Prostate gland (tissue), 2 donors: ENCODE measurements at regions not wholly inside any gene's neighbourhood (a gene's known extent, or its start where the extent isn't known, plus 50 kb on each side); places are given as distances from the start of the nearest gene placed in this dataset.

Source experiments
- DNase-seq: peaks from one replicate; pipeline ENCODE4 v3.0.0-alpha.2; 2019; ENCODE audit warnings: low spot score
- H3K27ac ChIP-seq, 2 donors: fragments of 200-600 bp; sonication (generic); 2 replicates each; pipeline ENCODE4 v1.5.1; 2017 to 2019
- H3K27me3 ChIP-seq: fragments of 200-600 bp; sonication (generic); replicated peaks from 2 replicates; pipeline ENCODE4 v1.5.1; 2019; ENCODE audit not compliant: insufficient read depth
- H3K36me3 ChIP-seq, 2 donors: fragments of 200-600 bp; sonication (generic); 1 replicate in 1 of 2; 2 replicates in 1 of 2; pipeline versions ENCODE4 v1.5.1 to v1.8.1; 2017 to 2019
- H3K4me1 ChIP-seq: fragments of 200-600 bp; sonication (generic); replicated peaks from 2 replicates; pipeline ENCODE4 v1.5.1; 2019
- H3K4me3 ChIP-seq, 2 donors: fragments of 200-600 bp; sonication (generic); 2 replicates each; pipeline ENCODE4 v1.5.1; 2017 to 2019
- H3K9me3 ChIP-seq: fragments of 200-600 bp; sonication (generic); 2 replicates; pipeline ENCODE4 v1.5.1; 2017
- POLR2A ChIP-seq: fragments of 450-650 bp; IDR thresholded peaks from one replicate; pipeline ENCODE4 v1.6.1; 2016; ENCODE audit warnings: antibody characterized with exemption, mild to moderate bottlenecking
- POLR2AphosphoS5 ChIP-seq: sonication (generic); formaldehyde crosslinking; IDR thresholded peaks from one replicate; pipeline ENCODE4 v1.6.1; 2017; ENCODE audit warnings: antibody characterized with exemption
- WGBS: methylation state at CpG from one replicate; pipeline ENCODE4 v1.1.5; 2018; 5-methylcytosine and 5-hydroxymethylcytosine counted together
- intact Hi-C: fragments of 100-400 bp; cut with DNase I; formaldehyde crosslinking; loops from one replicate; pipeline ENCODE4 v1.14.2; 2022
- TF ChIP-seq, protein P1 (sequence below), 4 experiments: fragments of 200-600 bp in 2 of 4; fragments of 450-650 bp in 2 of 4; sonication (generic) in 2 of 4; IDR thresholded peaks; 1 replicate in 3 of 4; 2 replicates in 1 of 4; pipeline ENCODE4 v1.5.1; 2016 to 2019; ENCODE audit warnings: antibody characterized with exemption in 4 of 4, mild to moderate bottlenecking in 2 of 4, moderate library complexity in 2 of 4

DNA sequence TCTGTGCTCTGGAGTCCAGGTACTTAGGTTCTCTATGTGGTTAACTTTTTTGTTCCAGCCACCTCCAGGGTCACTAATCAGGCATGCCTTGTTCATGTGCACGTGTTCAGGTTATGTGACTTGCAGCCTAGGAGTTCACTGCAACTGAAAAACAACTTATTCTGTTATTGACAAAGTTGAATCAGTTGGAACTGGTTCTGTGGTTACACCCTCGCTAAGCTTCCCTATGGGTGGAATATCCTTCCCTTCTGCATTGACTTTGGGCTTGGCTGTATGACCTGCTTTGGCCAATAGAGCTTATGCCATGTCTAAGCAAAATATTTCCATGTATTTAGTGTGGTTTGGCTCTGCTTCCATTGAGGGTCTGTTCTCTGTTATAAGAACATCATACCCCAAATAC lies 66.0 kb upstream of the DNAH14 start:
- no peaks in the 10 kb centered on the region for H3K27me3 ChIP-seq
- H3K36me3 ChIP-seq, result no peaks in the 10 kb centered on the region
- H3K9me3 ChIP-seq, result no peaks in the 10 kb centered on the region
- no peaks in the 10 kb centered on the region for H3K4me1 ChIP-seq
- 89% methylated on average over 2 of the region's 2 CpGs for WGBS
- H3K27ac ChIP-seq, result no peak overlapping the region
- TF ChIP-seq POLR2A (no peak), POLR2AphosphoS5 (no peak)
- TF ChIP-seq, protein P1, sequence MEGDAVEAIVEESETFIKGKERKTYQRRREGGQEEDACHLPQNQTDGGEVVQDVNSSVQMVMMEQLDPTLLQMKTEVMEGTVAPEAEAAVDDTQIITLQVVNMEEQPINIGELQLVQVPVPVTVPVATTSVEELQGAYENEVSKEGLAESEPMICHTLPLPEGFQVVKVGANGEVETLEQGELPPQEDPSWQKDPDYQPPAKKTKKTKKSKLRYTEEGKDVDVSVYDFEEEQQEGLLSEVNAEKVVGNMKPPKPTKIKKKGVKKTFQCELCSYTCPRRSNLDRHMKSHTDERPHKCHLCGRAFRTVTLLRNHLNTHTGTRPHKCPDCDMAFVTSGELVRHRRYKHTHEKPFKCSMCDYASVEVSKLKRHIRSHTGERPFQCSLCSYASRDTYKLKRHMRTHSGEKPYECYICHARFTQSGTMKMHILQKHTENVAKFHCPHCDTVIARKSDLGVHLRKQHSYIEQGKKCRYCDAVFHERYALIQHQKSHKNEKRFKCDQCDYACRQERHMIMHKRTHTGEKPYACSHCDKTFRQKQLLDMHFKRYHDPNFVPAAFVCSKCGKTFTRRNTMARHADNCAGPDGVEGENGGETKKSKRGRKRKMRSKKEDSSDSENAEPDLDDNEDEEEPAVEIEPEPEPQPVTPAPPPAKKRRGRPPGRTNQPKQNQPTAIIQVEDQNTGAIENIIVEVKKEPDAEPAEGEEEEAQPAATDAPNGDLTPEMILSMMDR (IDR thresholded peaks at IDR 0.05), result no peak
- intact Hi-C loops, result no loop called here
- DNase-seq, result no peak
- no peak overlapping the region for H3K4me3 ChIP-seq

DNA sequence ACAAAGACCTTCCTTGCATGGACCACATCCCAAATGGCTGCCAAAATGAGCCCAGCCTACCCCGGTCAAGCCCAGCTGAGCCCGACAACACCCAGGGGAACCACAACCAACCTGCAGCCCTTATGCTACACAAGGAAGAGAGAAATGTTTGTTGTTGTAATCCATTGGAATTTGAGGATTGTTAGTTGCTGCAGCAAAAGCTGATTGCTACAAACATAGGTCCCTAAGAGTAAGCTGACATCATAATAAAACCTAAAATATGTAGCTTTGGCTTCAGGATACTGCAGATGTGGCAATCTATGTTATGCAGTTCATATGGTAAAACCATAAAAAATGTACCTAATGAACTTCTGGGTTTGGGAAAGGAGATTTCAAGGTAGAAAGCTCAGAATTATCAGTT lies 65.5 kb upstream of the DNAH14 start:
- no peak overlapping the region for H3K27ac ChIP-seq
- no peak for DNase-seq
- no peak overlapping the region for H3K4me3 ChIP-seq
- no peaks in the 10 kb centered on the region for H3K27me3 ChIP-seq
- no peaks in the 10 kb centered on the region for H3K4me1 ChIP-seq
- H3K9me3 ChIP-seq, result no peaks in the 10 kb centered on the region
- WGBS, result 92% methylated on average over 2 of the region's 2 CpGs
- H3K36me3 ChIP-seq, result no peaks in the 10 kb centered on the region
- intact Hi-C loops, result no loop called here
- TF ChIP-seq, protein P1 (IDR thresholded peaks at IDR 0.05), result no peak
- TF ChIP-seq POLR2AphosphoS5, result no peak
- no peak for TF ChIP-seq POLR2A

DNA sequence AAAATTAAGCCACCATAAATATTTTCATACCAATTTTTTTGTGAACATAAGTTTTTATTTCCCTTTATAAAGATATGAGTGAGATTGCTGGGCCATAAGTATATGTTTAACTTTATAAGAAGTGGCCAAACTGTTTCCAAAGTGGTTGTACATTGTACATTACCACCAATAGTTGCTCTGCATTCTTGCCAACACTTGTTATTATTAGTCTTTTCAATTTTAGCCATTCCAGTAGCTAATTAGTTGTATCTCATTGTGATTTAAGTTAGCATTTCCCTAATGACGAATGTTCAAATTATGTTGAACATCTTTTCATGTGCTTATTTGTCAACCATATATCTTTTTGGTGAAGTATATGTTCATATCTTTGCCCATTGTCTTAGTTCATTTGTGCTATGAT lies 64.0 kb upstream of the DNAH14 start:
- intact Hi-C loops, result no loop called here
- TF ChIP-seq, protein P1 (IDR thresholded peaks at IDR 0.05), result no peak
- TF ChIP-seq POLR2A (no peak), POLR2AphosphoS5 (no peak)
- no peak for DNase-seq
- Histone ChIP-seq H3K4me1 (no peaks in the 10 kb centered on the region), H3K9me3 (no peaks in the 10 kb centered on the region), H3K36me3 (no peaks in the 10 kb centered on the region), H3K27ac (no peak overlapping the region), H3K4me3 (no peak overlapping the region), H3K27me3 (no peaks in the 10 kb centered on the region)
- whole genome bisulfite sequencing, result 96% methylated on average over 1 of the region's 1 CpG

DNA sequence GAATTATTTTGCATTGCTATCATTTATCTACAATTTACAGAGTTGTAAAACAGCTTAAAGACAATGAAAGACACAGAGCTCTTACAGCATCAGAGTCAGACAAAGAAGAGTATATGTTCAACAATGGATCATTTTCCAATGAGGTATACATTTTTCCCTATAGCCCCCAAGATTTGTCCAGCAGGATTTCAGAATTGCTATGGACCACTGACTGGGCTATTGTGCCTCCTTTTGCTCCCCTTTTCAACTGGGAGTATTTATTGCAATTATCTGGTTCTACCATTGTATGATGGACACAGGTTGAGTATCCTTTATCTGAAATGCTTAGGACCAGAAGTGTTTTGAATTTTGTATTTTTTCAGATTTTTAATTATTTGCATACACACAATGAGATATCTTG lies 62.5 kb upstream of the DNAH14 start:
- H3K27ac ChIP-seq, result no peak overlapping the region
- intact Hi-C loops, result no loop called here
- TF ChIP-seq, protein P1 (IDR thresholded peaks at IDR 0.05), result no peak
- TF ChIP-seq POLR2A (no peak), POLR2AphosphoS5 (no peak)
- no peaks in the 10 kb centered on the region for H3K4me1 ChIP-seq
- no peaks in the 10 kb centered on the region for H3K36me3 ChIP-seq
- H3K4me3 ChIP-seq, result no peak overlapping the region
- H3K9me3 ChIP-seq, result no peaks in the 10 kb centered on the region
- no peak for DNase-seq
- H3K27me3 ChIP-seq, result no peaks in the 10 kb centered on the region

DNA sequence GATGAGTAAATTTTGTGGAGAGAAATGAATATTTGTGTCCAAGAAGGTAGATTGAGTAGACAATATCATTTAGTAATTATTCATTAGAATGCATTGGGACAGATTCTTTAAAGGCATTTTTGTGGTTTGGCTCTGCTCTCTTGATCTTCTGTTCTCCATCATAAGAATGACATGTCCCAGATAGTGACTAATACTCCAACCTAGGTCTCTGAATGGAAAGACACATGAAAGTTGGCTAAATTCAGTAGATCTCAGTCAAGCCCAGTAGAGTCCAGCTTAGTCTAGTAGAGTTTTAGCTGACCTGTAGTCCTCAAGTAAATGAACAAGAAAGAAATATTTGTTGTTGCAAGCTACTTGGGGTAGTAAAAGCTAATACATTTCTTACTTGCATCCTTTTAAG lies 61.8 kb upstream of the DNAH14 start:
- H3K36me3 ChIP-seq, result no peaks in the 10 kb centered on the region
- intact Hi-C loops, result no loop called here
- no peaks in the 10 kb centered on the region for H3K9me3 ChIP-seq
- H3K27me3 ChIP-seq, result no peaks in the 10 kb centered on the region
- H3K4me1 ChIP-seq, result no peaks in the 10 kb centered on the region
- H3K27ac ChIP-seq, result no peak overlapping the region
- TF ChIP-seq POLR2A, result no peak
- no peak for TF ChIP-seq POLR2AphosphoS5
- TF ChIP-seq, protein P1 (IDR thresholded peaks at IDR 0.05), result no peak
- DNase-seq, result no peak
- no peak overlapping the region for H3K4me3 ChIP-seq
